HG03457 (cell line): ENCODE measurements at regions not wholly inside any gene's neighbourhood (a gene's known extent, or its start where the extent isn't known, plus 50 kb on each side); places are given as distances from the start of the nearest gene placed in this dataset.

Experiments
- ATAC-seq: cut with Tn5 transposase; IDR thresholded peaks from one replicate; pipeline ENCODE4 v1.9.1; 2021; ENCODE audit warnings: moderate number of reproducible peaks; ENCODE audit not compliant: unreplicated experiment

DNA sequence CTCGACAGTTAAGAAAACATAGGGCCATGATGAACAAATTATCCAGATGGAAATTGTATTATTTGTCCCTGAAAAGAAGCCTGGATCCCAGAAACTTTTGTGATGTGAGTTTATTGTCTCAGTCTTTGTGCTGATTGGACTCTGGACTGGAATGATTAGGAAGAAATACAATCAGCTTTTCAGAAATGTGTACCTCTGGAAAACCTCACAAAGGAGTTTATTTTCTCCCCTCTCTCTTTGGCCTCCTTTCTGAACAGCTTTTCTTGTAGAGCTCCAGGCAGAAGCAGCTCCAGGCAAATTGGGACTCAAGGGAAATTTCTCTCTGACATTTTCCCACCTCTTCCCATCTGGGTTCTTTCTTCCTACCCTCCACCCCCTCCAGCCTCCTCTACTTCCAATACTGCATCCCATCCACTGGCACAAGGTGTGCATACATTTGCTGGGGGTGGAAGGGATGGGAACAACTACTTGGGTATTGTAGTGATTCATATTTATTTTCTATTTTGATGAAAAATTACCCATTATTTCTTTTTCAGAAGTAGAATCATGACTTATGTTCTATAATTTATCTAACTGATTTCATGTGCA, 119.7 kb downstream of the CD47 start:
- ATAC-seq: no peak

DNA sequence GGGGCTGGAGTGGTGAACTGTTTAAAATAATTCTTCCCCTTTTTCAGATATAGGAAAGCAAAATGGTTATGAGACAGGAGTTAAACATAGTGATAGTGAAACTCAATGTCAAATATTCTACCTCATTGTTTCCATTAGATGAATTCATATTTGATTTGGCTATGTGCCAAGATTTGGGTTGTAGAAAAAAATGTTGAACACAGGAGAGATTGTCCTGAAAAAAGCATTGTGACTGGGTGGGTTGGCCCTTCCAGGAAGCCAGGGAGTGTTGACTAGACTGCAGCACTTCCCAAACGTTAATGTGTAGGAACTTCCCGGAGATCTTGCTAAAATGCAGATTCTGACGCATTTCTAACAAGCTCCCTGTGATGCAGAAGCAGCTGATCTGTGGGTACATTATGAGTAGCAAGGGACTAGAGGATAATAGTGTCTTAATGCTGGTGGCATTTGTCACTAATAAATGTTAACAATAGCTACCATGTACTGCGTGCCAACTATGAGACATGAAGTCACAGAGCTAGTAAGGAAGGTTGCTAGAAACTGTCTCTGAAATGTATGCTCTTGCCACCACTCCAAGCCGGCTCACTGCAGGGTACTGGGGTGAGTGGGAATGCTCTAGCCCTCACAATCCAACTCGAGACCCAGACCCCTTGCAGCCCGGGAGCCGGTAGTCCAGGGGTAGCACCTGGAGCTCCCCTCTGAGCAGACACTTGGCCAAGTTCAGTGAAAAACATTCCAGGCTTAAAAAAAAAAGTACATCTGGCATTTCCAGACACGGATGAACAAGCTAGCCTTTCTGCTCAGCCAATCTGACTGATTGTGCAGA, 120.6 kb downstream of the CD47 start:
- no peak for ATAC-seq

DNA sequence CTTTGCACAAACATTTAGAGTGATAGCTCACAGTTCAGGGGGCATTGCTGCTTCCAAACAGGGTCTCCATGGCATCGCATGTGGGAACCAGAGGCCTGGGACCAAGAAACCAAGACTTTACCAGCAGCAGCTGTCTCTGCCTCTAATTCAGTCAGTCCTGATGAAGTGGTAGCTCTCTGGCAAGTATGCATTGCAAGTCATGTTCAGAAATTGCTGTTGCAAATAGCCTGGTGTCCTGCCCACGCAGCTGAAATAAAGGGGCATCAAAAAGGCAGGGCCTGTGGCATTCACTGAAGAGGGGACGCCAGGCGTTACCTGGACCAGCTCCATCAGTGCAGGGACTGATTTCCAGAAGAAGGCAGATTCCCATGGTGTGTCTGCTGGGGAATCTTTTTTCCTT, 121.3 kb downstream of the CD47 start:
- ATAC-seq: no peak

DNA sequence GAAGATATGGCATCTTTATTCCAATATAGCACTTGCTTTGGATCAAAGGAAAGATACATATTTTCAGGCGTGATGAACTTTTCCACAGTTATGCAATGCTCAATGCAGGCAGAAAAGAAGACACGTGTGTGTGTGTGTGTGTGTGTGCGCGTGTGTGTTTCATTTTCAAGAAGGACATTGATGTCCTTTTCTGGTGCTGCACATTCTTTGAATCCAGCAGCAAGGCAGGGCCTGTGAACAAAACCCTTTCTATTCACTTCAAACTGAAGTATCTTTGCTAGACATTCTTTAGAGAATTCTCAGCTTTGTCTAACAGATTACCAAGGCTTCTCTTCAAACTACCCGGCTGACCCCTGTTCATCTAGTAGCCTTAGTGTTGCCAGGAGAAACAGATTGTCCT, 124.6 kb downstream of the CD47 start:
- ATAC-seq: no peak

DNA sequence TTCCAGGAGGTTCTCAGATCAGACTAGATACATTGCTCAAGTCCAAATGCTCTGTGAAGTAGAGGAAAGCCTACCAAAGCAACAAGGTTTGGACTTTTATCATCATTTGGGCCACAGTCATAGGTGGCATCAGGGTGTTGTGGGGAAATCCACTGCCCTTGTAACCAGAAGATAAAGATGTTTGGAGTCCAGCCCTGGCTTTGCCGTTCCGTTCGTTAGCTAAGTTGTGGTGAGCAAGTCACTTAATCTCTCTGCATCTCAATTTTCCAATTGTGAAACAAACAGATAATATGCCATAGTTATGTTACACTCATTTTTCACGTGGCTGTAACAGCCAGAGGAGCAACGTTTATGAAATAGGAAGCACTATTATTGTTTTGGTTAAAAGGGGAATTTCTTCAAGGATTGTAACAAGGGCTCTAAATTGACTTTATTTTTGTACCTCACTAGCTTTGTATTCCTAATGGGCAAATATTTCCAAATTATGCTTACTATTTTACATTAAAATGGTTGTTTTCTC, 125.6 kb downstream of the CD47 start:
- ATAC-seq: no peak

DNA sequence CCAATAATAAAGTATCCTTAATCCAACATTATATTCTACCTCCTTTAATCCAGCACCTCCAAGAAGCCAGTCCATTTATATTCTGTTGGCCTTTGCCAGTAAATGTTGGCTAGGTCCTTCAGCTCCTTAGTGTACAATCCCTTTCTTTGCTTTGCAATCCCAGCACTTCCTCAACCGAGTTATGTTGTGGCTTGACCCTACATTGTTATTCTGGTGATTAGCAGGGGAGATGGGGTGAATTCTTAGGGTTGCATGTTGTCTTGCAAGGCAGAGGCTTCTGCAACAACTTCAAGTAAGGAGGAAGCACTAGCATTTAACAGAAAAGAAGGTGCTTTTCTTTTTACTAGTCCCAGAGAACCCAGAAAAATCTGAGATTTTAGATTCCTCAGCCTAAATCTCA, 127.2 kb downstream of the CD47 start:
- ATAC-seq: no peak

DNA sequence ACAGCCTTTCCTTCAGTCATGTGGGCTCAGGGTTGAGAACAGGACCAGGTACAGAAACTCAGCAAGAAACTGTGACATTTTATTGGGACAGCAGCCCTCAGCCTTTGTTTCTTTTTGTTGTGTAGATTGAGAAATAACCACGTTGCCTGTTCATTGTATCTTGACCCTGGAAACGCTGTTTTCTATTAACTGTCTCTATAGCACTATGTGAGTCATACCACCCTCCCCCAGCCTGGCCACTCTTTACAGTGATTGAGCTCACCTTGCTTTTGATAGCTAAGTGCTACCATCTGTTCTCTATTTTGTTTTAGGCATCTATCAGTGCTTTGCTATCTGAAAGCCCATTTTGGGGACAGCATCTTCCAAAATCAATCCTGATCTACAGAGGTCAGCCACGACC, 127.9 kb downstream of the CD47 start:
- no peak for ATAC-seq

DNA sequence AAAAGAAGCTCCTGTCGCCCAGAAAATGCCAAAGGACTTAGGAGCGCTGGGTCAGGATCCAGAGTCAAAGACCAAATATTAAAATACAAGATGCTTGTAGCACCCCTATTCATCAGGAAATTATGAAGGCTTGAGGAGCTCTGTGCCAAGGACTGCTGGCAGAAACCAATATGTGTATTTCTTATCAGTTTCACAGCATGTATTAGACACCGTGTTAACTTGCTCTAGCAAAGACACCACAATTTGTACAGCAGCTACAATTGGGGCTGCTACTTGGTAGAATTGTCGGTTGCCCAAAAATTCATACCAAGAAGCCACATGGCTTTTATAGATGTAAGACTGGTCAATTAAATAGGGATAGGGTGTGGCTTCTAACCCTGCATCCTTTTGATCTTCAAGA, 128.8 kb downstream of the CD47 start:
- no peak for ATAC-seq

DNA sequence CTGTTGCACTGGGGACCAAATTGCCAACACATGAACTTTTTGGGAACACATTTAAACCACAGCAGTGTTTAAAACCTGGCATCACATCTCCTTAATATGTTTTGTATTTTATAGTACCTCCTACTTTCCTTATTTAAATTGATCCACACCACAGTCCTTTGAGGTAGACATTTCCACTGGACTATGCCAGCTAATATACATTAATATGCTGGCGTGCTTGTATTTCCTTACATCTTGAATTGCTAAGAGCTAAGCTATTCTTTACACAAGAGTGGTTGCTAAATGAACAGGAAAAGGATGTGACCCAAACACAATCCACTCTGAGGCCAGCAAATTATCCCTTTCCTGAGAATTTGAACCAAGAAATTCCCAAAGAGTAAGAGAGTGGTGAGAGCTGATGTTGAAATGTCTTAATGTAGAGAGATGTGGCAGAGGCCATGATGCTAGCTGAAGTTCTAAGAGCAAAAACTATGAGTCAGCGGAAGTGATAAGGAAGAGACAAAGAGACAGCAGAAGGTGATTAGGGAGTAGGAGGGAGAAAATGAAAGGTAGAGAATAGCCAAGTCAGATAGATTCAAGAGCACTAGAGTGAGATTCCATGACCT, 131.2 kb downstream of the CD47 start:
- no peak for ATAC-seq

DNA sequence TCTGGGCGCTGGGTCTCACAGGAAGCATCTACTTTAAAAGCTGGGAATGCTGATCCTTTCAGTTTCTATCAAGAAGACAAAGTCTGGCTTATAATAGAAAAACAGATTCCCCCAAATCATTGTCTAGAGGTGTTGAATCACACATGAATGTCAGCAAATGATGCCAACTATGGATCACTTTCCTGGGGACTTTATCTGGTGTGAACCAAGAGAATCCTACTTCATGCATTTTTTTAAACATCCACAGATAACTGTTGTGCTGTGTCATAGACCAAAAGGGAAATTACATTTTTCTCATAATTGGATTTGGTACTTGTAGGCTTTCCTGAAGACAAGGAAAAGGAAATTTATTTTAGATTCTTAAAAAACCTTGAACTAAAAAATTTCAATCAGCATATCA, 132.7 kb downstream of the CD47 start:
- no peak for ATAC-seq

DNA sequence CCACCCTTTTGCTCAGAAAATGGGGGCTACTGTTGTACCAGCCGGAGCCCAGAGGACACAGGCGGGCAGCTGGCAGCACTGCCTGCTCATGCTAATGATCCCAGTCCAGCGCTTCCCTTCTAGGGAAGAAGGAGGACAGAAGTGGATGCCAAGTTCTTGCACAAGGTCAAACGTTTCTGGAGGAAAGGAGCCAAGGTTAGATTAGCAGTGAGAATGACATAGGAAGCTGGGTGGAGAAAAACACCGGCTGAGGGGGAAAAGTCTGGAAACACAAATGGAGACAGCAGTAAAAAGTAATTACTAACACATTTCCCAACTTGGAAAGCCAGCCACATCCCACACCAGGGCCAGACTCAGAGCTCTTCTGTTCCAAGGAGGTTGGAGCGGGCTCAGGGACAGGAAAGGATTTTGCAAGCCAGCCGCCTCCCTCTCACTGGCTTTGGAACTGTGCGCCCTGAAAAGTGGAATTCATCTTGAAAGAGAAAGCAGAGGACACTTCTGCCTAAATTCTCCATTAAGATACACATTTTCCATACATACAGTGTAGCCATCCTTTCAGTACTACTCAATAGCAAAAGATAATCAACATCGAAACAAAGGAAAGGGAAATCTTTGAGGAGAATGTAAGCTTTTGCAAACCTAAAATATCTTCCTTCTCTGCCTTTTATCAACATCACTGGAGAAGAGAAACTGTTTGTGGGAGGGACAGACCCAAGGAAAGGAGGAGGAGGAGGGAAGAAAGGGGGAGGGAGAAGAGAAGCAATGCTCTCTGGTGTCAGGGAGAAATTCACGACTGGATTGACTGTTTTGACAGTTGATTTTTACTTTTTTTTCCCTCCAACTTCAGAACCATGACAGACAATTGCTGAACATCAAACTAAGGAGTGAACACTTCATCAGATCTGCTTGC, 133.6 kb downstream of the CD47 start:
- ATAC-seq: no peak

DNA sequence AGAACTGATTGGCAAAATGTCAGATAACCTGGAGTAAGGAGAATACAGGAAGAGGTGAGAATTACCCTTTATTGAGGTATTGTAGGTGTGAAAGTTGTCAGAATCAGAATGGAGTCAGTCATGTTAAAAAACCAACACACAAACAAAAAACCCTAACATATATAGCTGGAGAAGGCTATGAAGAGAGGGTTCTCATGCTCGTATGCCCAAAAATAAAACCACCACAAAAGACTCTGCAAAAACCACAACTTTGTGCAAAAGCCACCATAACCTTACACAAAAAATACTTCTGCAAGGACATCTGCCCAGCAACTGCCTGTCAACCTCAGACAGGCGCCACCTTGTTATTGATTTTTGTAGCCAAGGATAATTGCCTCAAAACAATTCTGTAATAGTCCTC, 136.0 kb downstream of the CD47 start:
- ATAC-seq: no peak

DNA sequence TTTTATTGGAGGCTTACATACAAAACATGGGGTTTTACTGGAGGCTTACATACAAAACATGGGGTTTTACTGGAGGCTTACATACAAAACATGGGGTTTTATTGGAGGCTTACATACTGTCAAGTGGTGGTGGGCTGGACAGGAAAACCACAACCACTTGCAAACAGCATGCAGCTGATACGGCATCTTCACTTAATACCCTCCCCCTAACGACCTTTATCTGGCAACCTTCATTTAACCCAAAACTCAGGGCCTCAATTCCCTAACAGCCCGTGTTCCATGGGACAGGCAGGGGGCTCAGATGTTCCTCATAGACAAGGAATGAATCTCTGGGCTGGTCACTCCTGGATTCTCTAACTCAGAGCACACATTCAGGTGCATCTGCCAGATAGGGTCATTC, 137.1 kb downstream of the CD47 start:
- no peak for ATAC-seq

DNA sequence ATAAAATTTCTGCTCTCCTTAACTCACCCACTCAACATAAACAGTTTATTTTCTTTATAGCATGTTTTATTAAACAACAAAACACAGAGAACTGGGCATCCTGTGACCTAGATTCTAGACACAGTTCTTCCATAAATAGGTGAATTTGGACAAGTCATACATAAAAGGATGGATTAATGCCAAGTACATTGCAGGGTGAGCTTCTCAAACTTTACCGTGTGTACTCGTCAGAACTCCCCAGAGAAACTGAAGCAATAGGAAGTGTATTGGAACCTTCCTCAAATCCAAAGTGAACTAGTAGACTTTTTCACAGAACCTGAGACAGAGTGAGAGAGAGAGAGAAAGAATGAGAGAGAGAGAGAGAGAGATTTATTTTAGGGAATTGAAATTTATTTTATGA, 139.7 kb downstream of the CD47 start:
- no peak for ATAC-seq

DNA sequence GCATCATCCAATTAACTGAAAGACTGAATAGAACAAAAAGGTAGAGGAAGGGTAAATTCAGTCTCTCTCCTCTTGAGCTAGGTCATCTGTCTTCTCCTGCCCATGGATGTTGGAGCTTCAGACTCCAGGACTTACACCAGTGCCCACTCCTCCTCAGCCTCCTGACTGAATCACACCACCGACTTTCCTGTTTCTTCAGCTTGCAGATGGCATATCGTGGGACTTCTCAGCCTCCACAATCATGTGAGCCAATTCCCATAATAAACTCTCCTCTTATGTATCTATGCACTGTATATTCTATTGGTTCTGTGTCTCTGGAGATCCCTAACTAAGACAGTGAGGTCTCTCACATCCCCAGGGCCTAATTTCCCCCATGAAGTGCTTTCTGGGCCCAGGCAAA, 140.4 kb downstream of the CD47 start:
- no peak for ATAC-seq

DNA sequence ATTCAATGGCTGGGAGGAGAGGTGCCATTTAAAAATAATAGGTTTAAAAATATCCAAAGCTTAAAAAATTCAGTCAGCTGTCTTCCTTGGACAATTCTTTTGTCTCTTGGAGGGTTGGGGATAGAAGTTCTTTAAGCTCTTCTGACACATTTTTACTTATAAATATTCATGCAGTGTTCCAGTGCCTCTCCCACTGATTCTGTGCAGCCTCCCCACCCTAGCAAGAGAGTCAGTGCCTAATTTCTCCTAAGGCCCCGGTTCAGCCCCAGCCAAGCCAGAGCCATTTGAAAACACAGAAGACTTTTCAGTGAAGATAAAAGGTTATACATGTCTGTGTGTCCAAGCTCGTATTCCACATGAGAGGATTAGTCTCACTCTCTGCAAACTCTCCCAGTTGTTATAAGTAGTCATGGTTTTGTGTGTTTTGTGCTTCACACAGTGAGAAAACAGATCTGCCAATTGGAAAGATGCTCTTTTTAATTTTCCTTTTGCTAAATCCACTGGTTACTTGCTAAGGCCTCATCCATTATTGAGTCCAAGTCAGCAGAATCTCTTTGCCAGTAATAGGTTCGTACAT, 141.3 kb downstream of the CD47 start:
- ATAC-seq: no peak

DNA sequence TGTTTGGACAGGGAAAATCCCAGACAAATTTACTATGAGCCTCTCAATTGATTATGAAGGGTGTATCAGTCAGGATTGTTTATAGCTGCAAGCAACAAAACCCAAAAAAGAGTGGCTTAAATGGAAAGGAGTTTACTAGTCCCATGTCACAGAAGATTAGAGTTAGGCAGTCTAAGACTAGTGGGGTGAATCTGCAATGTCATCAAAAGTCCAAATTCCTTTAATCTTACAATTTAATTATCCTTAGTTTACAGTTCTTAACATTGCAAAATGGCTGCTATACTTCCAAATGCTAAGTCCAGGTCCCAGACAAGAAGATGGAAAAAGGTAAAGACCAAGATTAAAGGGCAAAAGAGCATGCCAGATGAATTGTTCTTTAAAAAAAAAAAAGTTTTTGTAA, 143.6 kb downstream of the CD47 start:
- ATAC-seq: no peak

DNA sequence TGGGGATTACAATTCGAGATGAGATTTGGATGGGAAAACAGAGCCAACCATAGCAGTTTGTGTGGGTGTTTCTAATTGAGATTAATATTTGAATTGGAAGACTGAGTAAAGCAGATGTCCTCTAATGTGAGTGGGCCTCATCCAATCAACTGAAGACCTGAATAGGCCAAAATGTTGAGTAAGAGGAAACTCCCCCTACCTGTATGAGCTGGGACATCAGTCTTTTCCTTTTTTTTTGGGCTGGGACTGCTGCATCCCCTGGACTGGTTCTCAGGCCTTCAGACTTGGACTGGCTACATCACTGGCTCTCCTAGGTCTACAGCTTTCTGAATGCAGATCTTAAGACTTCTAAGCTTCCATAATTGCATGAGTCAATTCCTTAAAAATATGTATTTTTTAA, 144.1 kb downstream of the CD47 start:
- no peak for ATAC-seq

DNA sequence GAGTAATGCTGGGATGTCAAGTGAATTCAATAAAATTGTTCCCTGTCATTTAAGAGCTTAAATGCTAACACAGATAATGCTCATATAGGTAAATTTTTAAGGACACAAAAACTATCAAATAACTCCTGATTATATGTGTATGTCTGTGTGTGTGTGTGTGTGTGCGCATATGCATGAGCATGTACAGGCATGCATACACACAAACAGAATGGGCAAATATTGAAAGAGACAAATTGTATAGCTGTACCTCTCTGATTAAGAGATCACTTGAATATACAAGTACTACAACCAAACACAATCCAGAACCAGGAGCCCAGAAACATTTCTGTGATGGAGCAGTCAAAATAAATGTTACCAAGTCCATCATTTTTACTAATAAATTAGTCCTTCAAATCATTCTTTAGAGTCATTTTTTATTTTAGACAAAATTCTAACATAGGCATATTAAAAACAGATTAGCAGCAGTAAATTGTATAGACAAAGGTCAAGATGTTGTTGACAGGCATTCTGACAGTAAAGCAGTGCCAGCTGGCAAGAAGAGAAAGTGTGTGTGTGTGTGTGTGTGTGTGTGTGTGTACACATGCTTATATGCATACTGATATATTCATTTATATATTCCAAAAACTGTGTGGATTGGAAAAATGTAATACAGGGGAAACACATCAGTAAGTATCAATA, 145.3 kb downstream of the CD47 start:
- ATAC-seq: no peak

DNA sequence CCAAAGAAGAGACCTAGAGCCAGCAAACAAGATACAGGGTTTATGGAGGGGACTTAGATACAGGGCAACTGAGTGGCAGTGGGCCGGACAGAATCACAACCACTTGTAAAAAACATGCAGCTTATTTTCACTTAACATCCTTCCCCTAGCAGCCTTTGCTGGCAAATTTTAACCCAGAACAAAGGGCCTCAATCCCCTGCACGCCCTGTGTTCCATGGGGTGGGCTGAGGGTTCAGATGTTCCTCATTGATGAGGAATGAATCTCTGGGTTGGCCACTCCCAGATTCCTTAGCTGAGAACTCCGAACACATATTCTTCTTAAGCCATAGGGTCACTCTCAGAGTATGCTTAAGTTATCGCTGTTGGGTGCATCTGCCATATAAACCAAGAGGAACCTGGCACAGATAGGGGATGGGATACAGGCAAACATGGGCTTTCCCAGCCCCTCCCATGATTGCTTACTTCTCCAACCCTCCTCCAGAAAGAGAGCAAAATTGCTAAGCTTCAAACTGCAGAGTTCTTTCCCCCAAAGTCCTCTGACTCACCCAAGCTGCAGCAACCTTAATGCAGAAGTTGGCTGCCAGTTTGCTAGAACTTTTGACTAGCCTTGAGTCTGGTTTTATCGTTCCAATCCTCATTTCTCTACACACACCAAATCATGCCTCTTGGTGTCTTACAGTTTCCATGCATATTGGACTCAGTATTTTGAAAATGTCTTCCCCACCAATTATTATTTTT, 146.9 kb downstream of the CD47 start:
- no peak for ATAC-seq
